GM12875 (cell line): ENCODE measurements at regions not wholly inside any gene's neighbourhood (a gene's known extent, or its start where the extent isn't known, plus 50 kb on each side); places are given as distances from the start of the nearest gene placed in this dataset.

Source experiments
- H3K4me3 ChIP-seq: one replicate; pipeline ENCODE4 v1.5.1; 2011; ENCODE audit warnings: low read depth, low read length, control low read depth
- CTCF ChIP-seq: IDR thresholded peaks from 2 replicates; pipeline ENCODE4 v1.5.1; 2011; ENCODE audit warnings: low read depth, mild to moderate bottlenecking, control low read depth, inconsistent platforms, low read length, moderate library complexity, borderline replicate concordance; ENCODE audit not compliant: insufficient read depth

- no peak for TF ChIP-seq CTCF
Measured at GRCh38 chr12:30396576-30396975, 299.1 kb downstream of the IPO8 start.

GRCh38 chr12:30395190-30395589 lies 300.5 kb downstream of the IPO8 start:
- no peak for TF ChIP-seq CTCF
- no peak overlapping the region for H3K4me3 ChIP-seq

More at GRCh38 chr12:30396576-30396975, 299.1 kb downstream of the IPO8 start:
- no peak overlapping the region for H3K4me3 ChIP-seq

- no peak overlapping the region for H3K4me3 ChIP-seq
- TF ChIP-seq CTCF, result no peak
Measured at GRCh38 chr12:30391766-30392366, 303.8 kb downstream of the IPO8 start.

- H3K4me3 ChIP-seq, result no peak overlapping the region
- TF ChIP-seq CTCF, result no peak
Measured at GRCh38 chr12:30385706-30386105, 310.0 kb downstream of the IPO8 start.

GRCh38 chr12:30384976-30385375 lies 310.7 kb downstream of the IPO8 start:
- no peak for TF ChIP-seq CTCF
- H3K4me3 ChIP-seq, result no peak overlapping the region

- TF ChIP-seq CTCF, result no peak
- no peak overlapping the region for H3K4me3 ChIP-seq
Measured at GRCh38 chr12:30378307-30378706, 317.4 kb downstream of the IPO8 start.

- no peak overlapping the region for H3K4me3 ChIP-seq
- no peak for TF ChIP-seq CTCF
Measured at GRCh38 chr12:30364822-30365221, 330.8 kb downstream of the IPO8 start.
